COR-L47 (cell line): ENCODE measurements at regions not wholly inside any gene's neighbourhood (a gene's known extent, or its start where the extent isn't known, plus 50 kb on each side); places are given as distances from the start of the nearest gene placed in this dataset.

Source experiments
- DNase-seq: peaks from one replicate; lab custom pipeline; 2025; lab: John Stamatoyannopoulos, UW

DNA sequence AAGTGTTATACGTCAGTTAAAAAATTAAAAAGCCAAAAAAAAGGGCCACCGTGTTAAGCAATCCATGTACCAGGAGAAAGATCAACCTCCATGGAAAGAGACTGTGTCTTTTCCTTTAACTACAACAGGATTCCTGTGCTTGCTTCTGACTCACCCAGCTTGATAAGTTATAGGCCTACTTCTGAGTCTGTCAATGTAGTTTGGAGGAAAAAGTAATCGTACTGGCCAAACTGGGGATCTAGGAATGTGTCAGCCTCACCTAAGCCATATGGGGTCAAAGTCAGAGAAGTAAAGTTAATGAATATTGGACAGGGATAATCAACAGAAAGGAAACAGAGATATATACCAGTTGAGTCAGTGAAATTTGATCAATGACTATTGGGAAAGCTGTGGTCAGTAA, 470.8 kb upstream of the SLIT2 start:
- no peak for DNase-seq

DNA sequence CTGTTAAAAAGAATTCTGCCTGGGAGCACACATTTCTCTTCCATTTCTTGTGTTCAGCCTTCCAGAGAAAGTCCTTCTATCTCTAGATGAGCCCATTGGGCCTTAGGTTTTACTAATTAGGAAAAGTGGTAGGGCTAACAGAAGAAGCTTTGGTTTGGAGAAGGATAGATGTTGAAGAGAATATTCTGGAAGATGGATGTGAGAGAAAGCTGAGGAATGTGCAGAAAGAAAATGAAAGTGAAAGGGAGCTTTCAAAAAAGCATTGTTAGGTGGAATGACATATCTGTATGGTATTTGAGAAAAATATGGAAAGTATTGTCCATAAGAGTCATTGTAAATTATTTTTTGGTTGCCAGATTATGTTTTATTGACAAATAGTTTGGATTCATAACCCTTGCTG, 474.8 kb upstream of the SLIT2 start:
- no peak for DNase-seq

DNA sequence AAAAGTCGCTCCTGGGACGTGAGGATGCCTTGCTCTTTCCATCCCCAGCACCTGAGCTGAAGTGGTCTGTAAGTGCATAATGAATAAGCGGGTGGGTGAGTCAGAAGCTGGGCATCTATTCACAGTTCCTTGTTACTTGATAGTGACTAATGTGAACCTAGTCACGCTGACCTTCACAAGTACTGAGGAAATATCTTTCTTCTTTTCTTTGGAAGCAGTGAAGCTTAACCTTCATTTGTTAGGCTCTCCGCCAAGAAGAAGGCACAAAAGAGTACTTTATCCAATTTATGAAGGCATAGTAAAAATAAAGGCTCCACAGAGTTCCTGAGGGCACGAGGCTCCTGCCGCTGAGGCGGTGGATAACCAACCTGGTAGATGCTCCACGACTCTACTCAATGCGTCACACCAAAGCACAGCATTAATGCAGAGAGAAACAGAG, 475.7 kb upstream of the SLIT2 start:
- no peak for DNase-seq

DNA sequence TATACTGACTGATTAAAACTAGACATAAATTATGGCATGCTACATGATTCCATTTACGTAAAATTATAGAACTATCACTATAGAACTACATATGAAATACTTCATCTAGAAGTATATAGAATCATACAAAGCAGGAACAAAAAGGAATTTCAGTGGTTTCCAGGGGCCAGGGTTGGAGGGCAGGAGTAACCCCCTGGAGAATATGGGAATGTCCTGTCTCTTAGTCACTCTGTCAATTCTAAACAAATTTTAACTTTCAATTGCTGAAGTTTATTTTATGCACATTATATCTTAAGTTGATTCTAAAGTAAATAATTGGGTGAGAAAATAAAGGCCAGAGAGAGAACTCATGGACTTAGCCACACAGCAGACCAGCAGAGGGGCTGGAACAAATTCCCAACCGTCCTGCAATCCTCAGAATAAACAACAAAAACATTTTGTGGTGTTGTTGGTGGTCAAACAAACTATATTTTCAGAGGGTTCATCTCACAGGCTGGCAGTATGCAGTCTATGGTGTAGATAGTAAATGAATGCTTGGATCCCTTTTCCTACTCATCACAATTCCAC, 476.9 kb upstream of the SLIT2 start:
- no peak for DNase-seq

DNA sequence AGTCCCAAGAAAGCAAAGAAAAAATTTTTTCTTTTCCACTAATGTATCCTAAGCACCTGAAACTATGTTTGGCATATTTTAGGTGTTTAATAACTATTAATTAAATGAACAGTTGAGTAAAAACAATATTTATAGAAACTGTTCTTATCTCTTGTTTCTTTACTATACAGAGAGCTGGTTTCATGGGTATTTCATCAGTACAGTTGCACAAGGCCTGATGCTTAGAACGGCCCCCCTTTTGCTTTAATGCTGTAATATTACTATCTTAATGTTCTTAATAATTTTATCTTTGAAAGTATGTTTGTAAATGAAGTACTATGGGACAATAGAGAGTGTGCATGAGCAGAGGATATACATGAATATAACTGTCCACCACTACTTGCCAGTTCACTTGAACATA, 479.1 kb upstream of the SLIT2 start:
- no peak for DNase-seq

- DNase-seq = no peak
Observed at GRCh38 chr4:19756661-19757060, 495.0 kb upstream of the SLIT2 start.

GRCh38 chr4:19752599-19752998, 499.1 kb upstream of the SLIT2 start:
- DNase-seq = no peak

DNA sequence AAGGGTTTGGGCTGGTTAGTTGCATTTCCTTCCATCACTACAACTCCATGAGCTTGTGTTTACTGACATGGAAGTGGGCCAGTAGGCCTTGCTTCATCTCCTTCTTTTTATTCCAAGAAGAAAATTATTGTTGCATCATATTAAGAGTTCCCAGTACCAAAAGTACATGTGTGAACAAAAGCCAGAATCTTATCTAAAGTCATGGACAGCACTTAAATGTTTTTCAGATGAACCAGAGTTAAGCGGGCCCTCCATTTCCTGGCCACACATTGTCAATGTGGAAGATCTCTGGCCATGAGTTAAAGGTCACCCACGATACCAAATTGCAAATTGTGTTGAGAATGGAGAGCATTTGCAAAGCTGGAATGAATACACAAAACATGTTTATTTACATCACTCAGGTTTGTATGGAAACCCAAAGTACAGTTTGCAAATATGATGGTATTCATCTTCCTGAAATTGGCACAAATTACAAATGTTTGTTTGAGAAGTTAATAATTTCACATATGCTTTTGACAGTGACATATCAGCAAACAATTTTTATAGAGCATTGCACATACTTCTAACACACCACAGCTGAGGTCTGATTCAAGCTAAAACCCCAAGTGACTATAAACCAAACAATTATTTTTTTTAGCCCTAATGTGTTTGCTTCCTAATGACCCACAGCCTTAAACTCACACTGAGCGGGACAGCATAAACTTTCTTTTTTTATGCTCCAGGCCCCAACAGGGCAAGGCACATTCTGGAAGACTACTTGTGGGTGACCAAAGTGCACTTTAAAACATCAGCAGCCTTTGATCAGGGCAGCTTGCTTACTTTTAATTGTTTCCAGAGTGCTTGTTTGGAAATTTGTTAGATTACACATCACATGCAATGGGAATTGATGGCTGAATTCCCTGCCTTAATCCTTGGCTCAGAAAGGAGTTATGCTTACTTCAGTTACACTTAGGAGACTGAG, 502.9 kb upstream of the SLIT2 start:
- no peak for DNase-seq

DNA sequence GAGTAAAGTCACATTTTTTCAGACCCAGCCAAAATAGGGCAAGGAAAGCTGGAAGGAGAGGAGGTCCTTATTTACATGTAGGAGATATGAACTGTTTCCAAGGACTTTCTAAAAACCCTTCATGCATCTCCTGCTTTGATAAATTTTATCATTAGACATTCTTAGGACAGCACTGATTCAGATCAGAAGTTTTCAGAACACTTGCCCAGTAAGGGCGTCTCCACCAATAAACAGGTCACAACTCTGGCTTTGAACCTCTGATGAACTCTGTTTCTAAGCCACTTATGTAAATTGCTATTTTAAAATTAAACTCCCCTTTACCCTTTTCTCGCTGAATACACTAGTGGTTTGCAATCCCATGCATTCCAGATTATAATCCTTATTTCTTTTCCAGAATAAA, 505.3 kb upstream of the SLIT2 start:
- DNase-seq = no peak

DNA sequence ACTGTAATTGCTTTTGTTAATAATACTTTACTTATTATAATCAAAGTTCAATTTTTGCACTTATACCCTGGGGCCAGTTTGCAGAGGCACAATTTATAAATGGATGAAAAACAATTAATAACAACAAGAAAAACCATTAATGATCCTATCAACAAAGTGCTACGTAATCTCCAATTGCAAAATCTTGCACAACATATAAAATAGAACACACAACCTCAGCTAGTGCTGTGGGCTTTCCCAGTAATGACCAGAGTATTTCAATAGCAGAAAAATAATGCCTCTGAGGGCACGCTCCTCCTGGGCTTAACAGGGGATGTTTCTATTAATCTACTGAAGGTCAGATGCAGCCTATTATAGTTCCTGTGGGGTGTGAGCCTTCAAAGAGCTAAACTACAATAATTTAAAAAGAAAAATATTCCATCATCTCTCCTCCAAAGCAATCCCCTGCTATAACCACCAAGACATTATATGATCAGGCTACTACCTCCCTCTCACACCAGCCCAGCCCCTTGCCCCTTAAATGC, 508.5 kb upstream of the SLIT2 start:
- DNase-seq = no peak

DNA sequence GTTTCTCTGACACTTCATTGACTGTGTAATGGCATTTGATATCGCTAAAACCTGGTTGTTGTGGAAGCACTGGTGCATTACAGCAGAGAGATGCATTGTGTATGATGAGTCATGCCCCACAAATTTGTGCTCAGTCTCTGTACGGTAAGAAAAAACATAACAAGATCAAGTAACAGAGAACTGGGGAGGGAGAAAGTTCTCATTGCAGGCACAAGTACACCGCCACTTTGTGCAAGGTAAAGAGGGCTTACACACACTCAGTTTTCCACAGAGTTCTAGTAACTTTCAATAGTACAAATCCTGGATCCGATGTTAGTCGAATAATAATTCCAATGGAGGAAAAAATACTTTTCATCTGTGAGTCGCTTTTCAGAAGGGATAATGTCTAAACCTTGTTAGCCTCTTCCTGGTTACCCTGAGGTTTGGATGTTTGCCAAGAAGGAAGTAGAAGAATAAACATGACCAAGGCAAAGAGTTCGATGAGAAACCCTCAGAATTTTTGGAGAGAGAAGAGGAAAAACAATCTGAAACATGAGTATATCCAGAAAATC, 512.5 kb upstream of the SLIT2 start:
- peak; percentile 2 for DNase-seq

GRCh38 chr4:19736968-19737756, 514.5 kb upstream of the SLIT2 start:
- DNase-seq = peak; percentile 87

DNA sequence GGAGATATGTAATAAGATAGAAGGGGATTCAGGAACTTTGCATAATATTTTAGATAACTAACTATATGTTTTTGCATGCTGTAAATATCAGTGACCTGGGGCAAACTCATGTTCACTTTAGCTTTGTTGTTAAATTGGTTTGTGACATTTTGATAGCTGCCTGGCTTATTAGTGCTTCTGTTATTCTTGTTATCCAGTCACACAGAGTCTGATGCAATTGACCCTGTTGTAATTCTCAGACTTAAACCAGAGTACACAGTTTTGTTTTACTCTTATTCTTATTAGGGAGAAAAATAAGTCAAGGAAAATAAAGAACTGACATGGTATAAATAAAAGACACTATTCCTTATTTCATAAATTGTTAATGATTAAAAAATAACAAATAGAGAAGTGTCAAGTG, 516.7 kb upstream of the SLIT2 start:
- no peak for DNase-seq

DNA sequence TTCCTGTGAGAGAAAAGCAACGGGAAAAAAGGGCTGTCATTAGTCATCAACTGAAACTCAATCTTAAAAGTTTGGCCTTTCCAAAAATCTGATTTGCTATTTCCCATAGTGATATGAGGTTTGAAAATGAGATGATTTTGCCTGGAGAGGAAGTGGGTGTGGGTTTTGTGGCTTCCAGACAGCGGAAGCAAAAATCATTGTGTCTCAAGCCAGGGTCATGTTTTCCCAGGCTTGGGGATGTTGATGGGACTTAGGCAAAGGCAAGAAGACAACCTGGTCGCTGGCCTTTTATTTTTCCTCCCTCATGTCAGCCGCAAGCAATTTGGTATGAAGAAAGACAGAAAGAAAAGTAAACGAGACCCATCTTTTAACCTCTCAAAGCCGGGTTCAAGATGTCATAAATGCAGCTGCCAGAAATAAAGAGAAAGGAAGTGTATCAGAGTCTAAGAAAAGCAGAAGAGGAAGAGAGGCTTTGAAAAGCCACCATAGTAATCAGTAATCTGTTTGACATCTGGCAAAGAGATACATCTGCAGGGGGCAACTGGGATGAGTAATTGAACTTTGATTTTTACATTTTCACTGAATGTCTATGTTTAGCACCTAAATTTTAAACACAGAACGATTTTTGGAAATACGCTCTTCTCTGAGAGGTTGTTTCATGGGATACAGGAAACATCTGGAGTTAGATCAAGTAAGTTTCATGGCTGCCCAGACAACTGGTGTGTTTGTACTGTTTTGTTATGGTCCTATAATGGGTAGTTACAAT, 521.6 kb upstream of the SLIT2 start:
- DNase-seq = no peak

DNA sequence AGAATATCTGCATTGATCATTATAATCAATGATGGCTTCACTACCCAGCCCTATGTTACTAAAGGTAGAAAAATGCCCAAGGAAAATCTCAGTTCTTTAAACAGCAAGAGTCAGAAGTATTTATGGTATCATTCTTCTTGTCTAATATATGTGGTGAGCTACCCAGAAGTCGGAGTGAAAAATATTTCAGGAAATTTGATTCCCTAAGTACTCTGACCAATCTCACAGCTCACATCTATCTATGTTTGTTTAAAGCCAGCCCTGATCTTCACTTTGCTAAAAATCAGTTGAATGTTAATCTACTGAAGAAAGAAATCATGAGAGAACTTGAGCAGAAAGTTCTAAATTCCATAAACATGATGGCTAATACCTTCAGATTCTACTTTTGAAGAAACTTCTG, 522.9 kb upstream of the SLIT2 start:
- no peak for DNase-seq

DNA sequence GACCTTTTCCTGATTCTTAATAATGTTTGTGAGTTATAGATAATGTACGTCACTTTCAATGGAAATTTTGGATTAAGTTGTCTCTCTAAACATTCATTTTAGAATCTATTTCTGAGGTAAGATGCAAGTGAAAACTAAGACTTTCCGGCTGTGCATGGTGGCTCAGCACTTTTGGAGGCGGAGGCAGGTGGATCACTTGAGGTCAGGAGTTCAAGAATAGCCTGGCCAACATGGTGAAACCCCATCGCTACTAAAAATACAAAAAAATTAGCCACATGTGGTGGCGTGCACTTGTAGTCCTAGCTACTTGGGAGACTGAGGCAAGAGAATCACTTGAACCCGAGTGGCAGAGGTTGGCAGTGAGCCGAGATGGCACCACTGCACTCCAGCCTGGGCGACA, 524.6 kb upstream of the SLIT2 start:
- DNase-seq = no peak

DNA sequence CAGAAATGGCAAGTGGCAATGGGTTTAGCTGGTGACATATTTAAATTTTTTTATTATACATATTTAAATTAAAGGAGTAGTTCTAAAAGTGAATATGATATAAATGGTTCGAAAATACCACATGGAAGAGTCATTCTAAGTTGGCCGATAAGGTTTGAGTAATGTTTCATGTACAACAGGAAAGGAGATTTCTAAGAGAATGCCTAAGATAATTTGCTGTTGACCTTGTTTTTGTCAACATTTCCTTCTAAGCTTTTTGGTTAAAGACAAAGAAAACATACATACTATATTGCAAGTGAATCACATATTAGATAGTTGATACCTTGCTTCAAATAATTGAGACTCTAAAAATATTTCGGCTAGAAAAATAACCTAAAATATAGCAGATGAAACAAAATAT, 526.6 kb upstream of the SLIT2 start:
- DNase-seq = no peak

- no peak for DNase-seq
Observed at GRCh38 chr4:19722404-19722803, 529.3 kb upstream of the SLIT2 start.

DNA sequence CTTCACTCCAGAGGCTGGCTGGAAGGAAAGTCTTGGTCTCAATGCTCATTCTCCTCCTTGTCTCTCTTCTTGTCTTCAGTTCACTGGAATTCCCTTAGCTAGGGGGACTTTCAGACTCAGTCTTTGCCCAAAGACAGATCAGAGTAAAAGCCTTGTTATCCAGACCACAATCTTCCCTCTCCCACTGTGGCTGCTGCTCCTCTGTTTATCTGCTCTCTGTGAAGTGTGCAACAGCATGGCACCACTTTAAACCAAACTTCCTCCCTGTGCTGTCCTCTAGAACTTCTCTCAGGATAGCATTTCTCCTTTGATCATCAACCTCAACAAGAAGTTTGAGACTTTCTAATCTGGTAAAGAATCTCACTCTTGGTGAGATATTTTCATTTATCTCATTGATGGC, 530.1 kb upstream of the SLIT2 start:
- DNase-seq = no peak

DNA sequence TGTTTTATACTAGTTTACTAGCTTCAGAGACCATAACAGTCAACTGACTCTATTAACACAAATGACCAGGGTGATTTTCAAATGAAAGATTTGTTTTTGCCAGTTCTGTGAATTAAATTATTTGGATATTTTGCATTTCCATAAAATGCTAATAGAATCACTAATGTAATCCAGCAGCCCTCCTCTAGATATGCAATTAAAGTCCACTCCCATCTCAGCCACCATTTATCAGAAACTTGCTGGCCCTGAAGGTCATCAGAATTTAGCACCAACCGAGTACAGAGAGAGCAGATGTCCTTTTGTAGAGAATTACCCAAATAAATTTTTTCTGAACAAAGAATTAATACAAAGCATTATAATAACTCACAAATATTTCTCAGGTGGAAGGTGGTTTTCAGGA, 531.1 kb upstream of the SLIT2 start:
- DNase-seq = no peak

DNA sequence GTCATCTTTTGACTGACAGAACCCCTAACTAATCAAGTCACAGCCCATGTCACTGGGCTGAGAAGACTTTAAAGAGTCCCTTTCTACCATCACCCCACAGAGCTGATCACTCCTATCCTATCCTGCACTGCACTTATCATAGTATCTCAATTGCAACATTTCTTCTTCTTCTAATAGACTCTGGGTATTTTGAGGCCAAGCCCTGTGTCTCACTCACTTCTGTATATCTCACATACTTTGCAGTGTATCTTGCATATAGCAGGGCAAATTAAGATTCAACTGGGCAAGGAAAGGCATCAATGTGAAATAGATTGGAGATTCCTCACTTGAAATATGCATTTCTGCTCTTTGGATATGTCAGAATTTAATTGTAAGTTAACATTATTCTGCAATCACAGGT, 531.5 kb upstream of the SLIT2 start:
- no peak for DNase-seq

DNA sequence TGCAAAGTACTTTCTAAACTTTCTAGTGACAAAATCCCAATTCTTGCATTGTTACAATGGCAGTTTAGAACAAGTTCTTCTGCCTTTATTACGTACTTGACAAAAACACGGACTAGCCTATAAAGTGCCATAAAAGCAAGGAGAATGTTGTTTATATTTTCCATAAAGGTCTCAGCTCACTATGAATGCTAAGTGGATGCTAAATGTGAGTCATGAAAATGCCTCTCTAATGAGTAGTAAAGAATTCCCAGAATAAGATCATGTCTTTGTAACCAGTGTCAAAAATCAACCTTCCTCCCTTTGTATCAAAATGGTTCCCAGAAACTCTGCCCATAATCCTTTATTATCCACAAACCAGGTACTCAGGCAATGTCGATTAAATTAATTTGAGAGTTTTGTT, 539.8 kb upstream of the SLIT2 start:
- DNase-seq = no peak
